GM18861 (cell line): ENCODE measurements at regions not wholly inside any gene's neighbourhood (a gene's known extent, or its start where the extent isn't known, plus 50 kb on each side); places are given as distances from the start of the nearest gene placed in this dataset.
"Not testable (repeated sequence)": the region's sequence is repeated elsewhere in the genome, so short reads cannot be mapped to it uniquely, and the experiment has no call there.

Source experiments
- ATAC-seq: cut with Tn5 transposase; IDR thresholded peaks from one replicate; pipeline ENCODE4 v1.9.1; 2021; ENCODE audit not compliant: unreplicated experiment

GRCh38 chr3:161689584-161690298 lies 193.1 kb downstream of the OTOL1 start:
- ATAC-seq = no peak

DNA sequence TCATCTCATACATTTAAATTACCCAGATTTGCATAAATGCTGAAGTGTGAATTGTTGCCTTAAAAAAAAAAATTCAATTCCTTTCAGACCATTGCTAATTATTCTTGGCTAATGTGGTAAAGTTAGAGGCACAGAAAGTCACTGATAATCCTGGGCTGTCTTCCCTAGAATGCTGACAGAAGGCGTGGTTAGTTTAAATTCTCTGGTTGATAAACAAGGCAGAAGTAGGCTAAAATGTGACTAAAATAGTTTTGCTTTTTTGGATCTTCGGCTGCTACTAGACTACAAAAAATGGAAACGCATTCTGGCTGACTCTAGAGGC lies 193.7 kb downstream of the OTOL1 start:
- no peak for ATAC-seq

GRCh38 chr3:161691677-161692076 lies 195.1 kb downstream of the OTOL1 start:
- no peak for ATAC-seq

GRCh38 chr3:161694682-161695564 lies 198.3 kb downstream of the OTOL1 start:
- ATAC-seq = peak; percentile 76

GRCh38 chr3:161695811-161696210 lies 199.2 kb downstream of the OTOL1 start:
- ATAC-seq = no peak

DNA sequence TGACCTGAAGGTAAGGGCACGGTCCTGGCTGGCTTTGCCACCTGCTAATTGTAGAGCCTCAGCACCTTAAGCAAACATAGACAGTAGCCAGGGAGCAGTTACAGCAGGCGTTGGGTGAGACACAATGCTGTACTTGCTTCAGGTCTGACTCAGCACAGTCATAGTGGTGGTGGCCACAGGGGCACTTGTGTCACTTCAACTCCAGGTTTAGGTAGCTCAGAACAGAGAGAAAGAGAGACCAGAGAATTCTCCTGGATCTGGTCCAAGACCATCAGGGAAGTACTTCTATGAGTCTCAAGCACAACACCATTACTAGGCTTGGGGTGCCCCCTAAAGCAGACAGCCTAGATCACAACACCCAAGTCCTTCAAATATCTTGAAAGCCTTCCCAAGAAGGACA lies 204.4 kb downstream of the OTOL1 start:
- ATAC-seq = no peak

GRCh38 chr3:161707253-161707652 lies 210.6 kb downstream of the OTOL1 start:
- not testable (repeated sequence) for ATAC-seq

DNA sequence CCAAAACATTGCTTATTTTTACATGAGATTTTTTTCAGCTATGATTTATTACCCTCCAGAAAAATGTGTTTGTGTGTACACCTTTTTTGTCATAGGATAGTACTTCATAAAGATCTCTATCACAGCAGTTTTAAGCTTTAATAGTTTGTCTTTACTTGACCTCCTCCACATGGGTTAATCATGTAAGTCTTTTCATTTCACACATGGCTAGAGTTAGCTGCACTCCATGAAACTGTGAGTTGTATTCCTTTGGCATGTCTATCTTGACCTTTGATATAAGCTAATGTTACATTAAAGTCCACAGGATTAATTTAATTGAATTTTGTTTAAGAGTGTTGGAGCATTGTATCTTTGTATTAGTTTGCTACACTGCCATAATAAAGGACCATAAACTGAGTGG lies 217.1 kb downstream of the OTOL1 start:
- no peak for ATAC-seq

DNA sequence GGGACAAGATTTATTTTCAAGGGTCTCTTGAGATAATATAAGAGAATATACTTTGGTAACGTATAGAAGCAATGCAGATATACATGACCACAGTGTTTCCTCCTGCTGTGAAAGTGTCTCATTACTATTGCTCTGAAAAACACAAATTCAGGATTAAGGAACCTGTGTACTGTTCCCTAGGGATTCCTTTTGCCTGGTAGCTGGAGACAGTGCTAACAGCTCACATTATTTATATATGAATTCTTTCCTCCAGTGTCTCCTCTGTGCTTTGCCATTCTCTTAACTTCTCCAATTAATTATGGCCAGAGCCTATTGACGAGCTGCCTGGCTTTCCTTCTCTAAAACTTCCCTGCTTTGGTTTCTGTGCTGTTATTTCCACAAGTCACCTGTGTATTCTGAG lies 235.4 kb downstream of the OTOL1 start:
- ATAC-seq = no peak

DNA sequence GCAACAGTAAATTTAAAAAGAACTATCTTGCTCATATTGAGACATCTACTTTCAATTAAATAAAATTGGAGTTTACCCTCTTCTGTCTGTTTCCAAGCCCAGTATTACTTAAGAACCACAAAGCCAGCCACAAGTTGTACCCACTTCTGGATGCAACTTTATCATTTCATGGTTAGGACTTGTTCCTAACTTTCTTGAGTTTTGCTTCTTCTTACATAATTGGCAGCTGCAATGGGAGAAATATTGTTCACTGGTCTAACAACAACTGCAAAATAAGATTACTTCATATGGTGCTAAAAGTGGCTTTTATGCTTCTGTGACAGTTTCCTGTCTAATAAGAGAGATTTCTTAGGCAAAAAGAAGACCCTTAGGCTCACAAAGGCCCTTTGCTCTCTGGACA lies 240.6 kb downstream of the OTOL1 start:
- no peak for ATAC-seq

DNA sequence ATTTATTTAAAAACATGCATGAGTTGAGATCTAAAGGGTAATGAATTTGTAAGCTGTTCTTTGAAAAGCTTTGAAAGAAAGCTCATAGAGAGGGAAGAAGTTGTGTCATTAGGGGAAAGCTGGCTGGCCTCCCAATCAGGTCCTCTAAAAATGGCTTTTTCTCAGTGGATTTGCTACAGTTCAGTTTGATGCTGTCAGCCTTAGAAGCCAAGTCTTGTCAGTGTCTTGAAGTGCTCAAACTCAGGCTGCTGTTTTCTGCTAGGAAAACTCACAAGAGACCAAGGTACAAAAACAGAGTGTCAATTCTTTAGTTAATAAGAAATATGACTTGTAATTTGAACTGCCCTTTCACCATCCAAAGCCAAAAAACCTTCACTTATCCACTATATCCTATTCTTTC lies 243.8 kb downstream of the OTOL1 start:
- ATAC-seq = no peak

DNA sequence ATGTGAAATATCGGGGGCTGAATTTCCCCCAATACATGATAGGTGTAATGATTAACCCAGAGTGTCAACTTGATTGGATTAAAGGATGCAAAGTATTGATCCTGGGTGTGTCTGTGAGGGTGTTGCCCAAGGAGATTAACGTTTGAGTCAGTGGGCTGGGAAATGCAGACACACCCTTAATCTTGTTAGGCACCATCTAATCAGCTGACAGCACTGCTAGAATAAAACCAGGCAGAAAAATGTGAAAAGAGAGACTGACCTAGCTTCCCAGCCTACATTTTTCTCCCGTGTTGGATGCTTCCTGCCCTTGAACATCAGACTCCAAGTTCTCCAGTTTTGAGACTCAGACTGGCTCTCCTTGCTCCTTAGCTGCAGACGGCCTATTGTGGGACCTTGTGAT lies 247.8 kb downstream of the OTOL1 start:
- no peak for ATAC-seq

- ATAC-seq = no peak
These were observed 249.1 kb downstream of the OTOL1 start for GRCh38 chr3:161745741-161746140.

- ATAC-seq = no peak
These were observed 251.4 kb downstream of the OTOL1 start for GRCh38 chr3:161748049-161748448.

- ATAC-seq = no peak
These were observed 257.9 kb downstream of the OTOL1 start for GRCh38 chr3:161754420-161755053.

GRCh38 chr3:161759444-161759843 lies 262.8 kb downstream of the OTOL1 start:
- no peak for ATAC-seq

DNA sequence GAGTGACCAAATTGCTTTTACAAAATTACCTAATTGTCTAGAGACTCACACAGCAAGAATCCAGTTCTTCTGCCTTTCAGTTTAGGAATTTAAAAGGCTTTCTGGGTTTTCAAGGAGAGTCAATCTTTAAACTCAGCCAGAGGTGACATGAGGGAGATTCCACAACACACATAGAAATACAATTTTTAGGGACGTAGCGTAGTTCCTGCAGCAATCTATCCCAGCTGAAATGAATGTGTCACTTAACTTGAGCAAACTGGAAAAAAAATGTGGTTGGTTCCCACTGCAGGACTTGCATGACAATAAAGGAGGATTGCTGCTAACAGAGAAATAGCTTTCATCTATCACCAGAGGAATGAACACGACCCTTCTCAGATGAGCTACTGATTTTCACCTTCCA lies 269.7 kb downstream of the OTOL1 start:
- no peak for ATAC-seq

GRCh38 chr3:161770484-161771386 lies 274.1 kb downstream of the OTOL1 start:
- ATAC-seq = peak; percentile 81

GRCh38 chr3:161781381-161781780 lies 284.8 kb downstream of the OTOL1 start:
- ATAC-seq = no peak

DNA sequence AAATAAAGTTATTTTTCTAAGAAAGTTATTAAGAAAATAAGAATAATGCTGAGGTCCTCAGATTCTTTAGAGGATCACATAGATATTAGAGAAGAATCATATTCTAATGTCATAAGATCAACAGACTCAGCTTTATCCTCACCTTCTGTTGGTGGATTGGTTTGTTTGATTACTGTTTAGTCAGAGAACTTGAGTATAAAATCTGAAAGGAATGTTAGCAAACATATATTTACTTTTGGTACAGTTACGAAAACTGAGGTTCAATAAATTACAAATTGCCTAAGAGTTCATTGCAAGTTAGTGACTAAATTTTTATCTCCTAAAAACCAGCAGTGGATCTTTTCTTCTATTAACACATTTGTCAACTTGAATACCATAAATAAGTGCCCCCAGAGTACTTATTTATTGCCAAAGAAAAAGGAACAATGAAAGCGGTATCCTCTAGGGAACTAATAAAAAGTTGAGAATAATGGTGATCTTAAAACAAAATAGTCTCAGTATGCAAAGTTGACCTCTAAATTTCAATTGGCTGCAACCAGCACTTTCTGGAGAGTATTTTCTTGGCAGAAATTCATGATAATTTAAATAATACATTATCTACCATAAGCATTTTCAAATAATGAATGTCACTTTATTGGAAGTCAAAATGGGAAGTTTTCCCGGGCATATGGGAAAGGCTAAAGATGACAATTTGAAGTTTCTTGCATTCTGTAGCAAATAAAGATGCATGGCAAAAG lies 296.8 kb downstream of the OTOL1 start:
- no peak for ATAC-seq
